ENCODE measurements at regions not wholly inside any gene's neighbourhood (a gene's known extent, or its start where the extent isn't known, plus 50 kb on each side); places are given as distances from the start of the nearest gene placed in this dataset.
"Not testable (repeated sequence)": the region's sequence is repeated elsewhere in the genome, so short reads cannot be mapped to it uniquely, and the experiment has no call there.

GRCh38 chr4:87916626-87917025 is 58.9 kb upstream of the SPP1 start:
- no peak overlapping the region for H3K4me3 ChIP-seq (ENCODE audit: low read depth in 2 of 2, low read length in 2 of 2)
- no peaks in the 10 kb centered on the region for H3K4me1 ChIP-seq (ENCODE audit: control insufficient read depth, insufficient read depth, low read length)
- intact Hi-C loops (cut with micrococcal nuclease; ENCODE audit: unreplicated experiment) = no loop called here
- H3K36me3 ChIP-seq (ENCODE audit: control insufficient read depth, insufficient read depth, low read length) = no peaks in the 10 kb centered on the region
- no TSS peak for BruUV-seq (replicated peaks)
- TF ChIP-seq POLR2AphosphoS5 (IDR thresholded peaks at IDR 0.05; ENCODE audit: low read depth, low read length) (no peak), CTCF (IDR thresholded peaks at IDR 0.05) (no peak), TCF7L2 (IDR thresholded peaks at IDR 0.05; ENCODE audit: low read depth, low read length) (no peak), REST (IDR thresholded peaks at IDR 0.05; ENCODE audit: insufficient read depth in 1 of 2, low read depth in 2 of 2, low read length in 1 of 2) (no peak), SIN3A (IDR thresholded peaks at IDR 0.05; ENCODE audit: borderline replicate concordance, insufficient read depth, low read depth, low read length) (no peak)
- ATAC-seq = no peak
- in situ Hi-C loops (cut with HindIII; ENCODE audit: low pct_unique_long_range_greater_than_20kb, low sequenced_read_pairs) = no loop called here
- H3K9me3 ChIP-seq (ENCODE audit: control insufficient read depth, insufficient read depth, low read depth, low read length) = no peaks in the 10 kb centered on the region
- POLR2A ChIA-PET = no interaction called here
- CTCF ChIA-PET = no interaction called here
- H3K27ac ChIP-seq (ENCODE audit: low read length) = no peak overlapping the region
- no peaks in the 10 kb centered on the region for H3K27me3 ChIP-seq (ENCODE audit: control insufficient read depth, insufficient read depth, low read length)
- DNase-seq (ENCODE audit: low read depth, low spot score) = no peak

- BruUV-seq (replicated peaks); H3K27ac ChIP-seq (ENCODE audit: low read length); CTCF ChIA-PET; in situ Hi-C loops (cut with HindIII; ENCODE audit: low pct_unique_long_range_greater_than_20kb, low sequenced_read_pairs); H3K4me1 ChIP-seq (ENCODE audit: control insufficient read depth, insufficient read depth, low read length); H3K9me3 ChIP-seq (ENCODE audit: control insufficient read depth, insufficient read depth, low read depth, low read length); POLR2A ChIA-PET; H3K36me3 ChIP-seq (ENCODE audit: control insufficient read depth, insufficient read depth, low read length); DNase-seq (ENCODE audit: low read depth, low spot score); ATAC-seq; H3K4me3 ChIP-seq (ENCODE audit: low read depth in 2 of 2, low read length in 2 of 2); intact Hi-C loops (cut with micrococcal nuclease; ENCODE audit: unreplicated experiment); H3K27me3 ChIP-seq (ENCODE audit: control insufficient read depth, insufficient read depth, low read length): not testable (repeated sequence)
These were observed 57.6 kb upstream of the SPP1 start for GRCh38 chr4:87917911-87918310.

GRCh38 chr4:87918314-87919058 is 57.0 kb upstream of the SPP1 start:
- H3K4me1 ChIP-seq (ENCODE audit: control insufficient read depth, insufficient read depth, low read length) = no peaks in the 10 kb centered on the region
- H3K36me3 ChIP-seq (ENCODE audit: control insufficient read depth, insufficient read depth, low read length) = no peaks in the 10 kb centered on the region
- TF ChIP-seq POLR2AphosphoS5 (IDR thresholded peaks at IDR 0.05; ENCODE audit: low read depth, low read length) (no peak), SIN3A (IDR thresholded peaks at IDR 0.05; ENCODE audit: borderline replicate concordance, insufficient read depth, low read depth, low read length) (no peak), REST (IDR thresholded peaks at IDR 0.05; ENCODE audit: insufficient read depth in 1 of 2, low read depth in 2 of 2, low read length in 1 of 2) (no peak), TCF7L2 (IDR thresholded peaks at IDR 0.05; ENCODE audit: low read depth, low read length) (no peak), CTCF (IDR thresholded peaks at IDR 0.05) (no peak)
- CTCF ChIA-PET = no interaction called here
- in situ Hi-C loops (cut with HindIII; ENCODE audit: low pct_unique_long_range_greater_than_20kb, low sequenced_read_pairs) = no loop called here
- DNase-seq (ENCODE audit: low read depth, low spot score) = no peak
- intact Hi-C loops (cut with micrococcal nuclease; ENCODE audit: unreplicated experiment) = no loop called here
- BruUV-seq (replicated peaks) = no TSS peak
- no peaks in the 10 kb centered on the region for H3K27me3 ChIP-seq (ENCODE audit: control insufficient read depth, insufficient read depth, low read length)
- POLR2A ChIA-PET = no interaction called here
- no peak overlapping the region for H3K4me3 ChIP-seq (ENCODE audit: low read depth in 2 of 2, low read length in 2 of 2)
- no peak for ATAC-seq
- no peak overlapping the region for H3K27ac ChIP-seq (ENCODE audit: low read length)
- H3K9me3 ChIP-seq (ENCODE audit: control insufficient read depth, insufficient read depth, low read depth, low read length) = no peaks in the 10 kb centered on the region

Data from Panc1 (cell line).